WTC11 (cell line): ENCODE measurements at regions not wholly inside any gene's neighbourhood (a gene's known extent, or its start where the extent isn't known, plus 50 kb on each side); places are given as distances from the start of the nearest gene placed in this dataset.

ENCODE experiments used
- ATF3 ChIP-seq: sonication (generic); formaldehyde crosslinking; conservative IDR thresholded peaks from 2 replicates; pipeline ENCODE4 v1.8.1; 2022; ENCODE audit warnings: mild to moderate bottlenecking, missing genetic modification reagents
- CTCF ChIP-seq: fragments of 200-600 bp; IDR thresholded peaks from 2 replicates; pipeline ENCODE4 v1.8.0; 2022; ENCODE audit warnings: antibody characterized with exemption
- IRF2 ChIP-seq: sonication (generic); formaldehyde crosslinking; IDR thresholded peaks from 2 replicates; pipeline ENCODE4 v1.8.0; 2022; ENCODE audit warnings: low read depth, missing genetic modification reagents, borderline replicate concordance
- TCF7 ChIP-seq: sonication (generic); formaldehyde crosslinking; IDR thresholded peaks from 2 replicates; pipeline ENCODE4 v1.8.0; 2022; ENCODE audit warnings: mild to moderate bottlenecking, low read depth, missing genetic modification reagents, moderate library complexity
- ZSCAN18 ChIP-seq: fragments of 250-450 bp; sonication (Bioruptor Pico); IDR thresholded peaks from 2 replicates; pipeline ENCODE4 v2.1.2; 2022; ENCODE audit warnings: mild to moderate bottlenecking, moderate library complexity

- TF ChIP-seq TCF7 (CRISPR knock-in tag), result no peak
- no peak for TF ChIP-seq CTCF
- TF ChIP-seq ZSCAN18 (CRISPR knock-in tag), result no peak
- TF ChIP-seq ATF3, result no peak
- no peak for TF ChIP-seq IRF2 (CRISPR knock-in tag)
Observed at GRCh38 chr4:137333031-137333430, 199.3 kb downstream of the PCDH18 start.
